ENCODE measurements at regions not wholly inside any gene's neighbourhood (a gene's known extent, or its start where the extent isn't known, plus 50 kb on each side); places are given as distances from the start of the nearest gene placed in this dataset.

DNA sequence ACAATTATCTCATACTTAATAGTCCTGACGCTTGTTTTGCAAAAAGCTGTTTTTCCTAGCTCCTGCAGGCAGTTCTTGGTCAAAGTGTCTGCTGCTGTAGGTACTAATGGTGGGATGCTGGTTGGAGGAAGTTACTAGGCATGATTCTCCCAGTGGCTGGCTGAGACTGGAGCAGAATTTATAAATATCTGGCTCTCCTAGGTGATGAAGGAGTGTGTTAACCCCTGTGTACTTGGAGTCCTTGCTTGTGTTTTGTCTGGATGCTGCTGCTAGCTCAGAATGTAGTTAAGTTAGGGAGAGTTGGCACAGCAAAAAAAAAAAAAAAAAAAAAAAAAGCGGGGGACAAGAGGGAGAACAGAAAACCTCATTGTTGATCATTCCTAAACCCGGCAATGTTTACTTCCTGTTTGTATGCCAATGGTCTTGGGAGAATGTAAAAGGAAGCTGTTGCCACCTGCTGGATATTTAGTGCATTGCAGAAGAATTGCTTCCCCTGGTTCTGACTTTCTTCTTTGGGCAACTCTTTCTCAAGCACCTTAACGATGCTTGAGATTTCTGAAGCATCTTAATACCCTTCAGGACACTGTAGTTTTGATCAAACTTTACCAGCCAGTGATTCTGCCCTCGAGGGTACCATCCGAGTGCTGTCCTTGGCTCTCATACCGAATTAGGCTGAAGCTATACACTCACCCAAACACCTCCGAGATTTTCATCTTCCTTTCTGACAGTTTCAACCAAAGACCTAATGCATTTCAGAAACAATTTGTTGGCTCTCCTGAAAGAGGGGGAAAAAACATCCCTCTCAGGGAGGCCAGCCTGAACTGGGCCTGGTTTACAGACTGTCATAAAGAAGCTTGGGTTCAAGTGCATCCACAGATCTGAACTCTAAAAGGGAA, 71.7 kb upstream of the WWC1 start:
- Histone ChIP-seq H3K4me3 (peak overlapping the region; percentile 17), H3K27ac (no peak overlapping the region), H3K4me1 (ENCODE audit: low read depth) (peaks cover 22% of the 10 kb centered on the region), H3K27me3 (no peaks in the 10 kb centered on the region), H3K36me3 (no peaks in the 10 kb centered on the region), H3K9me3 (ENCODE audit: low read depth) (no peaks in the 10 kb centered on the region)
- peak; percentile 78 to 87 for DNase-seq (ENCODE audit: low read depth in 1 of 2, low spot score in 1 of 2)
- TF ChIP-seq, protein P1, sequence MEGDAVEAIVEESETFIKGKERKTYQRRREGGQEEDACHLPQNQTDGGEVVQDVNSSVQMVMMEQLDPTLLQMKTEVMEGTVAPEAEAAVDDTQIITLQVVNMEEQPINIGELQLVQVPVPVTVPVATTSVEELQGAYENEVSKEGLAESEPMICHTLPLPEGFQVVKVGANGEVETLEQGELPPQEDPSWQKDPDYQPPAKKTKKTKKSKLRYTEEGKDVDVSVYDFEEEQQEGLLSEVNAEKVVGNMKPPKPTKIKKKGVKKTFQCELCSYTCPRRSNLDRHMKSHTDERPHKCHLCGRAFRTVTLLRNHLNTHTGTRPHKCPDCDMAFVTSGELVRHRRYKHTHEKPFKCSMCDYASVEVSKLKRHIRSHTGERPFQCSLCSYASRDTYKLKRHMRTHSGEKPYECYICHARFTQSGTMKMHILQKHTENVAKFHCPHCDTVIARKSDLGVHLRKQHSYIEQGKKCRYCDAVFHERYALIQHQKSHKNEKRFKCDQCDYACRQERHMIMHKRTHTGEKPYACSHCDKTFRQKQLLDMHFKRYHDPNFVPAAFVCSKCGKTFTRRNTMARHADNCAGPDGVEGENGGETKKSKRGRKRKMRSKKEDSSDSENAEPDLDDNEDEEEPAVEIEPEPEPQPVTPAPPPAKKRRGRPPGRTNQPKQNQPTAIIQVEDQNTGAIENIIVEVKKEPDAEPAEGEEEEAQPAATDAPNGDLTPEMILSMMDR (IDR thresholded peaks at IDR 0.05; ENCODE audit: low read depth, low read length): peak; percentile 82

DNA sequence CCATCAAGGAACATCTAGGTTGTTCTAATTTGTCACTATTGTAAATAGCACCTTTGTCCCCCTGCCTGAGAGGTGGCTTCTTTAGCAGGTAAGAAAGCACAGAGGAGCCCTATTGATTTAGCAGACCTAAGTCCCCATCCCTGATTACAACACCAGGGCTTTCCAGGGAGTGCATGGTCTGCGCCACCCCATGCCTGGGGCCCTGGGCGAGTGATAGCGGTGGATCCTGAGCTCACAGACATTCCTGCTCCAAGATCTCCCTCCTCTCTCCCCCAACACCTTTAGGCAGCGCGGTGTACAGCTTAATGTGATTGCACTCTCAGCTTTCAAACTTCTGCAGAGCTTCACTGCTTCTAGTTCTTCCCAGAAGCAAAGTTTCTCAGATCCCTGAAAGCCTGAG, 67.4 kb upstream of the WWC1 start:
- Histone ChIP-seq H3K4me1 (ENCODE audit: low read depth) (peaks cover 32% of the 10 kb centered on the region), H3K27ac (no peak overlapping the region), H3K9me3 (ENCODE audit: low read depth) (no peaks in the 10 kb centered on the region), H3K4me3 (no peak overlapping the region), H3K36me3 (no peaks in the 10 kb centered on the region), H3K27me3 (no peaks in the 10 kb centered on the region)
- DNase-seq (ENCODE audit: low read depth in 1 of 2, low spot score in 1 of 2): no peak
- TF ChIP-seq, protein P1 (IDR thresholded peaks at IDR 0.05; ENCODE audit: low read depth, low read length): no peak

DNA sequence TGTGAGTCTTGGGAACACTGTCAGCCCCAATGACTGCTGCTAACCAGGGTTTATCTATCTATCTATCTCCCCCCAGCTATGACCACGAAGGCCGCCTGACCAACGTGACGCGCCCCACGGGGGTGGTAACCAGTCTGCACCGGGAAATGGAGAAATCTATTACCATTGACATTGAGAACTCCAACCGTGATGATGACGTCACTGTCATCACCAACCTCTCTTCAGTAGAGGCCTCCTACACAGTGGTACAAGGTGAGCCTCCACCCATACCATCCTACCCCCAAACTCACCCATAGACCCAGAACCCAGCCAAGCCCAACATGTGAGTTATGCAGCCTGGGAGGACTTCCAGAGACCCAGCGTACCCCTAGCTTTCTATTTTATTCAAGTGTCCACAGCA, 65.4 kb upstream of the WWC1 start:
- TF ChIP-seq, protein P1 (IDR thresholded peaks at IDR 0.05; ENCODE audit: low read depth, low read length): no peak
- Histone ChIP-seq H3K9me3 (ENCODE audit: low read depth) (no peaks in the 10 kb centered on the region), H3K4me1 (ENCODE audit: low read depth) (peaks cover 33% of the 10 kb centered on the region), H3K27me3 (no peaks in the 10 kb centered on the region), H3K4me3 (no peak overlapping the region), H3K27ac (no peak overlapping the region), H3K36me3 (no peaks in the 10 kb centered on the region)
- DNase-seq (ENCODE audit: low read depth in 1 of 2, low spot score in 1 of 2): no peak

DNA sequence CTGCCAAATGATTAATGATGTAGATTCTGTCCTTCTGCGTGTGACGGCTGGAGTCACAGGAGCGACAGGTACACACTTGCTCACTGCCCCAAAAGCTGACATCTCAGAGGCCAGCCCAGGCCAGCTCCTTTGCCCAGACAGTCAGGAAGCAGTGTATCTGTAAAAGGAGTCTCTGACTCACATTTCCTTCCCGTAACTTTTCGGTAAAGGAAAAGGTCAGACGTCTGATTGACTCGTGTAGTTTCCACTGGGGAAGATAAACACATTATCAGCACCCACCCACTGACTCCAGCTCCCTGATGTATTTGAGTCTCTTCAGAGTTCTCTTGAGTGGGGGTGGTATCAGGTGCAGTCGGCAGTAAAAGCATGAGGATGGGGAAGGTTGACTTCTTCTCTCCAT, 64.4 kb upstream of the WWC1 start:
- Histone ChIP-seq H3K4me3 (no peak overlapping the region), H3K9me3 (ENCODE audit: low read depth) (no peaks in the 10 kb centered on the region), H3K4me1 (ENCODE audit: low read depth) (peaks cover 30% of the 10 kb centered on the region), H3K27me3 (no peaks in the 10 kb centered on the region), H3K36me3 (no peaks in the 10 kb centered on the region), H3K27ac (peak overlapping the region; percentile 16)
- DNase-seq (ENCODE audit: low read depth in 1 of 2, low spot score in 1 of 2): peak in 1 of 2 donors; percentile 41
- TF ChIP-seq, protein P1 (IDR thresholded peaks at IDR 0.05; ENCODE audit: low read depth, low read length): no peak

DNA sequence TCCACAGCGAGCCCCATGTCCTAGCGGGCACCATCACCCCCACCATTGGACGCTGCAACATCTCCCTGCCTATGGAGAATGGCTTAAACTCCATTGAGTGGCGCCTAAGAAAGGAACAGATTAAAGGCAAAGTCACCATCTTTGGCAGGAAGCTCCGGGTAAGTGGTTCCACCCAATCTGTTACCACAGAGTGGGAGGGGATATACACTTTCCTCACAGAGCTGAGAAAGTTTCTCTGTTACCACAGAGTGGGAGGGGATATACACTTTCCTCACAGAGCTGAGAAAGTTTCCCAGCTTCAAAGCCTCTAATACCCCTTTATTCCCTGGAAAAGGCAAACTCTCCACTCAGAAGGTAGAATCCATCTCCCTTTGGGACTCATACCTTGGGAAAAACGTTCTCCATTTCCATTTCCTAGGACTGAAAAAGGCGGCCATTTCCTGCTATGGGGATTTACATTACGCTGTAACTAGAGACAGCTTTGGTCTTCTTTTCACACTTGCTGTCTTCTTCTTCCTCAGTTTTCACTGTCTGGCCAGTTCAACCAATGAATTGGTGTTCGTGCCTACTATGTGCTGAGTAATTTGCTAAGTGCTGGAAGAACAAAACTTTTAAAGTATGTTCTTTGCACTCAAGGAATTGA, 63.4 kb upstream of the WWC1 start:
- H3K36me3 ChIP-seq: no peaks in the 10 kb centered on the region
- no peaks in the 10 kb centered on the region for H3K27me3 ChIP-seq
- peaks cover 19% of the 10 kb centered on the region for H3K4me1 ChIP-seq (ENCODE audit: low read depth)
- H3K4me3 ChIP-seq: no peak overlapping the region
- DNase-seq (ENCODE audit: low read depth in 1 of 2, low spot score in 1 of 2): peak in 1 of 2 donors; percentile 31
- TF ChIP-seq, protein P1 (IDR thresholded peaks at IDR 0.05; ENCODE audit: low read depth, low read length): no peak
- H3K9me3 ChIP-seq (ENCODE audit: low read depth): no peaks in the 10 kb centered on the region
- H3K27ac ChIP-seq: no peak overlapping the region

Data from cardiac muscle cell (in vitro differentiated cells and primary cell).